GM21723 (cell line): ENCODE measurements at regions not wholly inside any gene's neighbourhood (a gene's known extent, or its start where the extent isn't known, plus 50 kb on each side); places are given as distances from the start of the nearest gene placed in this dataset.
"Not testable (repeated sequence)": the region's sequence is repeated elsewhere in the genome, so short reads cannot be mapped to it uniquely, and the experiment has no call there.

Source experiments
- ATAC-seq: cut with Tn5 transposase; IDR thresholded peaks from one replicate; pipeline ENCODE4 v1.9.1; 2021; ENCODE audit warnings: mild to moderate bottlenecking, moderate library complexity; ENCODE audit not compliant: unreplicated experiment

GRCh38 chr14:47949006-47949405, 273.6 kb upstream of the MDGA2 start:
- no peak for ATAC-seq

GRCh38 chr14:47935332-47935731, 259.9 kb upstream of the MDGA2 start:
- ATAC-seq = no peak

GRCh38 chr14:47929334-47929733, 253.9 kb upstream of the MDGA2 start:
- ATAC-seq = no peak

- ATAC-seq = no peak
Observed at GRCh38 chr14:47921133-47921532, 245.7 kb upstream of the MDGA2 start.

- ATAC-seq = no peak
Observed at GRCh38 chr14:47919997-47920396, 244.6 kb upstream of the MDGA2 start.

- no peak for ATAC-seq
Observed at GRCh38 chr14:47919334-47919846, 244.0 kb upstream of the MDGA2 start.

GRCh38 chr14:47917344-47917954, 242.0 kb upstream of the MDGA2 start:
- ATAC-seq = no peak

GRCh38 chr14:47901141-47901540, 225.7 kb upstream of the MDGA2 start:
- ATAC-seq = not testable (repeated sequence)

- ATAC-seq = no peak
Observed at GRCh38 chr14:47899685-47900084, 224.3 kb upstream of the MDGA2 start.

- no peak for ATAC-seq
Observed at GRCh38 chr14:47874350-47874749, 198.9 kb upstream of the MDGA2 start.

- no peak for ATAC-seq
Observed at GRCh38 chr14:47872588-47872987, 197.2 kb upstream of the MDGA2 start.

- no peak for ATAC-seq
Observed at GRCh38 chr14:47863441-47863840, 188.0 kb upstream of the MDGA2 start.

GRCh38 chr14:47857646-47858045, 182.2 kb upstream of the MDGA2 start:
- no peak for ATAC-seq

- ATAC-seq = no peak
Observed at GRCh38 chr14:47852278-47852677, 176.9 kb upstream of the MDGA2 start.

- no peak for ATAC-seq
Observed at GRCh38 chr14:47846008-47846407, 170.6 kb upstream of the MDGA2 start.

GRCh38 chr14:47843236-47843635, 167.8 kb upstream of the MDGA2 start:
- ATAC-seq = no peak

GRCh38 chr14:47833011-47833410, 157.6 kb upstream of the MDGA2 start:
- ATAC-seq = no peak

- no peak for ATAC-seq
Observed at GRCh38 chr14:47826809-47827208, 151.4 kb upstream of the MDGA2 start.

- no peak for ATAC-seq
Observed at GRCh38 chr14:47822326-47822725, 146.9 kb upstream of the MDGA2 start.

- ATAC-seq = no peak
Observed at GRCh38 chr14:47821135-47821534, 145.7 kb upstream of the MDGA2 start.

- no peak for ATAC-seq
Observed at GRCh38 chr14:47790477-47790876, 115.1 kb upstream of the MDGA2 start.

GRCh38 chr14:47785058-47785457, 109.7 kb upstream of the MDGA2 start:
- no peak for ATAC-seq

- no peak for ATAC-seq
Observed at GRCh38 chr14:47778631-47779030, 103.2 kb upstream of the MDGA2 start.
